Activated B cell treated with CpG ODN at 0.5 μM for 24 hours (primary cell): ENCODE measurements at regions not wholly inside any gene's neighbourhood (a gene's known extent, or its start where the extent isn't known, plus 50 kb on each side); places are given as distances from the start of the nearest gene placed in this dataset.

Experiments
- ATAC-seq: fragments of 200-7000 bp; cut with Tn5 transposase; one replicate; pipeline ENCODE4 v1.10.0; 2021; ENCODE audit warnings: low read depth, mild to moderate bottlenecking, moderate library complexity
- CTCF ChIA-PET: fragments of 350-600 bp; sonication (Branson Sonifier 250); formaldehyde crosslinking; loops from one replicate; lab custom pipeline; 2021; ENCODE audit warnings: antibody characterized with exemption; lab: Charles Lee
- POLR2A ChIA-PET: fragments of 350-600 bp; sonication (Branson Sonifier 250); formaldehyde crosslinking; loops from one replicate; lab custom pipeline; 2021; ENCODE audit warnings: antibody characterized with exemption; lab: Charles Lee
- DNase-seq: peaks from one replicate; pipeline ENCODE4 v3.0.0; 2022
- H3K27ac Mint-ChIP-seq: one replicate; pipeline ENCODE4 v1.8.0; 2020; ENCODE audit warnings: mixed read lengths
- H3K27me3 Mint-ChIP-seq: one replicate; pipeline ENCODE4 v1.8.0; 2021; ENCODE audit warnings: mixed read lengths
- H3K36me3 Mint-ChIP-seq: one replicate; pipeline ENCODE4 v1.8.0; 2021; ENCODE audit warnings: low read depth, mixed read lengths
- H3K4me1 Mint-ChIP-seq: one replicate; pipeline ENCODE4 v1.8.0; 2021; ENCODE audit warnings: mixed read lengths
- H3K4me3 Mint-ChIP-seq: one replicate; pipeline ENCODE4 v1.8.0; 2020; ENCODE audit warnings: mild to moderate bottlenecking, mixed read lengths
- H3K9me3 Mint-ChIP-seq: one replicate; pipeline ENCODE4 v1.8.0; 2020; ENCODE audit warnings: mixed read lengths
- intact Hi-C: fragments of 100-400 bp; cut with micrococcal nuclease; formaldehyde crosslinking; loops from one replicate; pipeline ENCODE4 v1.15.1; 2024
- TF ChIP-seq, protein P1 (sequence below): fragments of 200-600 bp; IDR thresholded peaks from one replicate; pipeline ENCODE4 v1.8.0; 2022; ENCODE audit warnings: antibody characterized with exemption, mild to moderate bottlenecking

- Mint-ChIP-seq H3K9me3 (no peaks in the 10 kb centered on the region), H3K27me3 (no peaks in the 10 kb centered on the region), H3K36me3 (no peaks in the 10 kb centered on the region), H3K4me3 (no peak overlapping the region), H3K27ac (no peak overlapping the region), H3K4me1 (no peaks in the 10 kb centered on the region)
- ATAC-seq (no peak), DNase-seq (no peak)
- POLR2A ChIA-PET, result no interaction called here
- intact Hi-C loops, result no loop called here
- TF ChIP-seq, protein P1, sequence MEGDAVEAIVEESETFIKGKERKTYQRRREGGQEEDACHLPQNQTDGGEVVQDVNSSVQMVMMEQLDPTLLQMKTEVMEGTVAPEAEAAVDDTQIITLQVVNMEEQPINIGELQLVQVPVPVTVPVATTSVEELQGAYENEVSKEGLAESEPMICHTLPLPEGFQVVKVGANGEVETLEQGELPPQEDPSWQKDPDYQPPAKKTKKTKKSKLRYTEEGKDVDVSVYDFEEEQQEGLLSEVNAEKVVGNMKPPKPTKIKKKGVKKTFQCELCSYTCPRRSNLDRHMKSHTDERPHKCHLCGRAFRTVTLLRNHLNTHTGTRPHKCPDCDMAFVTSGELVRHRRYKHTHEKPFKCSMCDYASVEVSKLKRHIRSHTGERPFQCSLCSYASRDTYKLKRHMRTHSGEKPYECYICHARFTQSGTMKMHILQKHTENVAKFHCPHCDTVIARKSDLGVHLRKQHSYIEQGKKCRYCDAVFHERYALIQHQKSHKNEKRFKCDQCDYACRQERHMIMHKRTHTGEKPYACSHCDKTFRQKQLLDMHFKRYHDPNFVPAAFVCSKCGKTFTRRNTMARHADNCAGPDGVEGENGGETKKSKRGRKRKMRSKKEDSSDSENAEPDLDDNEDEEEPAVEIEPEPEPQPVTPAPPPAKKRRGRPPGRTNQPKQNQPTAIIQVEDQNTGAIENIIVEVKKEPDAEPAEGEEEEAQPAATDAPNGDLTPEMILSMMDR, result no peak
- CTCF ChIA-PET, result no interaction called here
Measured at GRCh38 chr3:161644891-161645635, 148.5 kb downstream of the OTOL1 start.

DNA sequence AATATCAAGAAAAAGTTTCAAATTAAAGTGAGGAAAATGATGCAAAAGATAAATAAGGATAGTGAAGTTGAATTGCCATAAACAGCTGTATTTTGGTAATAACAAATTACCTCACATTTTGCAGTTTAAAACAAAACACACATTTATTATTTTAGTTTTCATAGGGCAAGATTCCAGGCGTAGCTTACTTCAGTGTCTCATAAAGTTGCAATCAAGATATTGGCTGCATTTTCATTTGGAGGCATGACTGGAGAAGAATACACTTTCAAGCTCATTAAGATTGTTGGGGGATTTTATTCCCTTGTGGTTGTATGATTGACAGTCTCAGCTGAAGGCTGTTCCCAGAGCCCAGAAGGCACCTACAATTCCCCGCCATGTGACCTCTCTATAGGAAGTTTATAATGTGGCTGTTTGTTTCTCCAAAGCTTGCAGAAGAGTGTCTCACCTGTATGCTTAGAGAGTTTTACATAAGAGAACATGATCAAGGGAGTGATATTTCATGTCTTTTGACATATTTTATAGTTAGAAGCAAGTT, 151.4 kb downstream of the OTOL1 start:
- no peaks in the 10 kb centered on the region for H3K4me1 Mint-ChIP-seq
- H3K36me3 Mint-ChIP-seq, result no peaks in the 10 kb centered on the region
- TF ChIP-seq, protein P1, result no peak
- intact Hi-C loops, result no loop called here
- no peak for ATAC-seq
- POLR2A ChIA-PET, result no interaction called here
- H3K4me3 Mint-ChIP-seq, result no peak overlapping the region
- no peaks in the 10 kb centered on the region for H3K27me3 Mint-ChIP-seq
- no peak for DNase-seq
- no peaks in the 10 kb centered on the region for H3K9me3 Mint-ChIP-seq
- H3K27ac Mint-ChIP-seq, result no peak overlapping the region
- CTCF ChIA-PET, result no interaction called here

- DNase-seq, result no peak
- TF ChIP-seq, protein P1, result no peak
- H3K36me3 Mint-ChIP-seq, result no peaks in the 10 kb centered on the region
- intact Hi-C loops, result no loop called here
- ATAC-seq, result no peak
- no peaks in the 10 kb centered on the region for H3K4me1 Mint-ChIP-seq
- H3K9me3 Mint-ChIP-seq, result no peaks in the 10 kb centered on the region
- H3K27ac Mint-ChIP-seq, result no peak overlapping the region
- H3K4me3 Mint-ChIP-seq, result no peak overlapping the region
- CTCF ChIA-PET, result no interaction called here
- POLR2A ChIA-PET, result no interaction called here
- H3K27me3 Mint-ChIP-seq, result no peaks in the 10 kb centered on the region
Measured at GRCh38 chr3:161649900-161650484, 153.4 kb downstream of the OTOL1 start.

DNA sequence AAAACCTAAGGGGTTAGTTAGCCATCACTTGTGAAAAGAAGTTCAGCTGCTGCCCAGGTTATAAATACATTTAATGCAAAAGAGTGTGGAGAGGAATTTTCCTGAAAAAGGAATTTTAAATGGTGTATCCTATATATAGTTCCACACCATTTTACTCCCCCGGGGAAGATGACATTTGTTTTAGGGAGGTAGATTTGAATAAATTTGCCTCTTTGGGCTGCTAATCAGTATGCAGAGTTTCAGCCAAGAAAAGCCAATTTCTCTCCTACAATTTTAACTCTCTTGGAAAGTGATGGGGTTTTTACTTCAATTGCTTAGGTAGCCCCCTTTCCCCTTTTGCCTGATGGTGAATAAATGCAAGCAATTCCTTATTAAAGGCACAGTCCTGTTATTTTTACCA, 161.2 kb downstream of the OTOL1 start:
- DNase-seq (no peak), ATAC-seq (no peak)
- POLR2A ChIA-PET, result no interaction called here
- no peak overlapping the region for H3K4me3 Mint-ChIP-seq
- H3K36me3 Mint-ChIP-seq, result no peaks in the 10 kb centered on the region
- peaks cover 2% of the 10 kb centered on the region for H3K9me3 Mint-ChIP-seq
- H3K27me3 Mint-ChIP-seq, result no peaks in the 10 kb centered on the region
- no peaks in the 10 kb centered on the region for H3K4me1 Mint-ChIP-seq
- intact Hi-C loops, result no loop called here
- no peak overlapping the region for H3K27ac Mint-ChIP-seq
- TF ChIP-seq, protein P1, result no peak
- CTCF ChIA-PET, result no interaction called here

- intact Hi-C loops, result no loop called here
- Mint-ChIP-seq H3K27me3 (no peaks in the 10 kb centered on the region), H3K4me1 (no peaks in the 10 kb centered on the region), H3K4me3 (no peak overlapping the region), H3K27ac (no peak overlapping the region), H3K9me3 (peaks cover 9% of the 10 kb centered on the region), H3K36me3 (no peaks in the 10 kb centered on the region)
- ATAC-seq (no peak), DNase-seq (no peak)
- TF ChIP-seq, protein P1, result no peak
- ChIA-PET CTCF (no interaction called here), POLR2A (no interaction called here)
Measured at GRCh38 chr3:161671141-161671540, 174.5 kb downstream of the OTOL1 start.
